ENCODE measurements at regions not wholly inside any gene's neighbourhood (a gene's known extent, or its start where the extent isn't known, plus 50 kb on each side); places are given as distances from the start of the nearest gene placed in this dataset.

GRCh38 chr20:22289442-22289841 lies 294.9 kb downstream of the FOXA2 start:
- H3K79me2 ChIP-seq, result no peaks in the 10 kb centered on the region
- H3K4me3 ChIP-seq (ENCODE audit: low read depth, low read length), result no peak overlapping the region
- H3K9ac ChIP-seq, result no peak overlapping the region
- no peak overlapping the region for H2AFZ ChIP-seq
- no peaks in the 10 kb centered on the region for H3K9me3 ChIP-seq (ENCODE audit: control insufficient read depth, low read length)
- TF ChIP-seq CTCF (IDR thresholded peaks at IDR 0.05), result no peak
- H3K36me3 ChIP-seq (ENCODE audit: control insufficient read depth, insufficient read depth, low read length), result no peaks in the 10 kb centered on the region
- H3K27ac ChIP-seq, result no peak overlapping the region
- H3K4me2 ChIP-seq (ENCODE audit: low read length), result no peak overlapping the region
- no peaks in the 10 kb centered on the region for H3K27me3 ChIP-seq (ENCODE audit: control insufficient read depth, insufficient read depth, low read length)
- H3K4me1 ChIP-seq, result no peaks in the 10 kb centered on the region

- H3K4me2 ChIP-seq (ENCODE audit: low read length), result no peak overlapping the region
- H3K27ac ChIP-seq, result no peak overlapping the region
- H3K9ac ChIP-seq, result no peak overlapping the region
- H3K79me2 ChIP-seq, result no peaks in the 10 kb centered on the region
- H2AFZ ChIP-seq, result no peak overlapping the region
- no peaks in the 10 kb centered on the region for H3K9me3 ChIP-seq (ENCODE audit: control insufficient read depth, low read length)
- no peak overlapping the region for H3K4me3 ChIP-seq (ENCODE audit: low read depth, low read length)
- no peaks in the 10 kb centered on the region for H3K36me3 ChIP-seq (ENCODE audit: control insufficient read depth, insufficient read depth, low read length)
- no peaks in the 10 kb centered on the region for H3K27me3 ChIP-seq (ENCODE audit: control insufficient read depth, insufficient read depth, low read length)
- H3K4me1 ChIP-seq, result no peaks in the 10 kb centered on the region
- no peak for TF ChIP-seq CTCF (IDR thresholded peaks at IDR 0.05)
These were observed 295.4 kb downstream of the FOXA2 start for GRCh38 chr20:22288957-22289356.

DNA sequence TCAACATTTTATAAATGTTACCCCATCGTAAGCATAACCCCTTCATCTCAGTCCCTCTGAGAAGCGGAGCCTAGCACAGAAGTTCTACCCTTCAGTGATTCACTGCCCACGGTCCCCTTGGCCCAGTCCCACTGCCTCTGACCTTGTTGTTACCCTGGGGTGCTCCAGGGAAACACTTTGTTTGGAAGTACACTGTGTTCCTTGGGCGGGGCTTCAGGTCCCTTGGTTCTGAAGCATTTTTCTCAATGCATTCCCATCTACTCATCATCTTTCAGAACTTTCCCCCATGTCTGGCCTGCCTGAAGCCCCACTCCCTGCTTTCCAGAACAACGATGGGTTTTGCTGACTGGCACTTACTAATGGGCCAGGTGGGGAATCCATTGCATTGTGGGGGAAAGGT lies 296.2 kb downstream of the FOXA2 start:
- H2AFZ ChIP-seq, result no peak overlapping the region
- H3K4me2 ChIP-seq (ENCODE audit: low read length), result no peak overlapping the region
- H3K27ac ChIP-seq, result no peak overlapping the region
- H3K79me2 ChIP-seq, result no peaks in the 10 kb centered on the region
- H3K9ac ChIP-seq, result no peak overlapping the region
- H3K27me3 ChIP-seq (ENCODE audit: control insufficient read depth, insufficient read depth, low read length), result no peaks in the 10 kb centered on the region
- H3K9me3 ChIP-seq (ENCODE audit: control insufficient read depth, low read length), result no peaks in the 10 kb centered on the region
- no peaks in the 10 kb centered on the region for H3K36me3 ChIP-seq (ENCODE audit: control insufficient read depth, insufficient read depth, low read length)
- TF ChIP-seq CTCF (IDR thresholded peaks at IDR 0.05), result no peak
- H3K4me3 ChIP-seq (ENCODE audit: low read depth, low read length), result no peak overlapping the region
- H3K4me1 ChIP-seq, result no peaks in the 10 kb centered on the region

GRCh38 chr20:22285555-22285954 lies 298.8 kb downstream of the FOXA2 start:
- H3K4me3 ChIP-seq (ENCODE audit: low read depth, low read length), result no peak overlapping the region

More at GRCh38 chr20:22285555-22285954, 298.8 kb downstream of the FOXA2 start:
- H2AFZ ChIP-seq, result no peak overlapping the region
- no peak overlapping the region for H3K9ac ChIP-seq
- no peaks in the 10 kb centered on the region for H3K36me3 ChIP-seq (ENCODE audit: control insufficient read depth, insufficient read depth, low read length)
- H3K4me2 ChIP-seq (ENCODE audit: low read length), result no peak overlapping the region
- no peaks in the 10 kb centered on the region for H3K79me2 ChIP-seq
- no peak overlapping the region for H3K27ac ChIP-seq
- no peaks in the 10 kb centered on the region for H3K9me3 ChIP-seq (ENCODE audit: control insufficient read depth, low read length)
- TF ChIP-seq CTCF (IDR thresholded peaks at IDR 0.05), result no peak
- no peaks in the 10 kb centered on the region for H3K27me3 ChIP-seq (ENCODE audit: control insufficient read depth, insufficient read depth, low read length)
- H3K4me1 ChIP-seq, result no peaks in the 10 kb centered on the region

Measured in parathyroid adenoma (tissue), 2 donors.